IMR-90 (cell line): ENCODE measurements at regions not wholly inside any gene's neighbourhood (a gene's known extent, or its start where the extent isn't known, plus 50 kb on each side); places are given as distances from the start of the nearest gene placed in this dataset.

ENCODE experiments used
- CEBPB ChIP-seq: IDR thresholded peaks from 2 replicates; pipeline ENCODE4 v1.6.1; 2012; ENCODE audit warnings: low read depth, low read length, improper control_type of control experiment
- CHD1 ChIP-seq: IDR thresholded peaks from 2 replicates; pipeline ENCODE4 v1.6.1; 2012; ENCODE audit warnings: low read depth, low read length, improper control_type of control experiment
- MAZ ChIP-seq: IDR thresholded peaks from 2 replicates; pipeline ENCODE4 v1.6.1; 2012; ENCODE audit warnings: low read depth, mild to moderate bottlenecking, low read length, improper control_type of control experiment, moderate library complexity, borderline replicate concordance
- NFE2L2 ChIP-seq: fragments of 150-350 bp; IDR thresholded peaks from 2 replicates; pipeline ENCODE4 v1.6.1; 2016; ENCODE audit warnings: low read depth, mild to moderate bottlenecking, low read length
- POLR2A ChIP-seq: IDR thresholded peaks from 2 replicates; pipeline ENCODE4 v1.6.1; 2012; ENCODE audit warnings: mild to moderate bottlenecking, low read depth, low read length
- RCOR1 ChIP-seq: IDR thresholded peaks from 2 replicates; pipeline ENCODE4 v1.6.1; 2012; ENCODE audit warnings: mild to moderate bottlenecking, low read length, improper control_type of control experiment; ENCODE audit not compliant: insufficient replicate concordance
- SMC3 ChIP-seq: fragments of 150-350 bp; IDR thresholded peaks from 2 replicates; pipeline ENCODE4 v1.6.1; 2016; ENCODE audit warnings: low read depth, mild to moderate bottlenecking, antibody characterized with exemption, low read length, moderate library complexity
- TF ChIP-seq, protein P1 (sequence below): conservative IDR thresholded peaks from 2 replicates; pipeline ENCODE4 v1.5.1; 2012; ENCODE audit warnings: mild to moderate bottlenecking, low read depth, low read length, improper control_type of control experiment
- TF ChIP-seq, protein P2 (sequence below): fragments of 150-350 bp; IDR thresholded peaks from 2 replicates; pipeline ENCODE4 v1.6.1; 2017; ENCODE audit warnings: mild to moderate bottlenecking, antibody characterized with exemption, low read length, low read depth

DNA sequence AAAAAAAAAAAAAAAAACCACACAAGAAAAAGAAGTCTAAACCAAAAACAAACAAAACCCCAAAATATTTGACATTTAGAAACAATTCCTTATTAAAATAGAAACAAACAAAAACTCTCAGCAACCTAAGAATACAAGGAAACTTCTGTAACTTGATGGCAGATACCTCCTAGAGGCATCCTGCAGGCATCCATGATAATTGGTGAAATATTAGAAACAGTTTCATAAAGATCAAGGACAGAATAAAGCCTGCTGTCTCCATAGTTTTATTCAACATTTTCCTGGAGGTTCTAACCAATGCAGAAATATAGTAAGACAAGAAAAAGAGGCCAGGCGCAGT, 63.0 kb upstream of the TRPM1 start:
- no peak for TF ChIP-seq CHD1
- TF ChIP-seq, protein P1, sequence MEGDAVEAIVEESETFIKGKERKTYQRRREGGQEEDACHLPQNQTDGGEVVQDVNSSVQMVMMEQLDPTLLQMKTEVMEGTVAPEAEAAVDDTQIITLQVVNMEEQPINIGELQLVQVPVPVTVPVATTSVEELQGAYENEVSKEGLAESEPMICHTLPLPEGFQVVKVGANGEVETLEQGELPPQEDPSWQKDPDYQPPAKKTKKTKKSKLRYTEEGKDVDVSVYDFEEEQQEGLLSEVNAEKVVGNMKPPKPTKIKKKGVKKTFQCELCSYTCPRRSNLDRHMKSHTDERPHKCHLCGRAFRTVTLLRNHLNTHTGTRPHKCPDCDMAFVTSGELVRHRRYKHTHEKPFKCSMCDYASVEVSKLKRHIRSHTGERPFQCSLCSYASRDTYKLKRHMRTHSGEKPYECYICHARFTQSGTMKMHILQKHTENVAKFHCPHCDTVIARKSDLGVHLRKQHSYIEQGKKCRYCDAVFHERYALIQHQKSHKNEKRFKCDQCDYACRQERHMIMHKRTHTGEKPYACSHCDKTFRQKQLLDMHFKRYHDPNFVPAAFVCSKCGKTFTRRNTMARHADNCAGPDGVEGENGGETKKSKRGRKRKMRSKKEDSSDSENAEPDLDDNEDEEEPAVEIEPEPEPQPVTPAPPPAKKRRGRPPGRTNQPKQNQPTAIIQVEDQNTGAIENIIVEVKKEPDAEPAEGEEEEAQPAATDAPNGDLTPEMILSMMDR: no peak
- no peak for TF ChIP-seq POLR2A
- TF ChIP-seq MAZ: no peak
- TF ChIP-seq, protein P2, sequence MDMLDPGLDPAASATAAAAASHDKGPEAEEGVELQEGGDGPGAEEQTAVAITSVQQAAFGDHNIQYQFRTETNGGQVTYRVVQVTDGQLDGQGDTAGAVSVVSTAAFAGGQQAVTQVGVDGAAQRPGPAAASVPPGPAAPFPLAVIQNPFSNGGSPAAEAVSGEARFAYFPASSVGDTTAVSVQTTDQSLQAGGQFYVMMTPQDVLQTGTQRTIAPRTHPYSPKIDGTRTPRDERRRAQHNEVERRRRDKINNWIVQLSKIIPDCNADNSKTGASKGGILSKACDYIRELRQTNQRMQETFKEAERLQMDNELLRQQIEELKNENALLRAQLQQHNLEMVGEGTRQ: no peak
- no peak for TF ChIP-seq CEBPB
- TF ChIP-seq SMC3: no peak
- TF ChIP-seq RCOR1: no peak
- no peak for TF ChIP-seq NFE2L2
